GM21528 (cell line): ENCODE measurements at regions not wholly inside any gene's neighbourhood (a gene's known extent, or its start where the extent isn't known, plus 50 kb on each side); places are given as distances from the start of the nearest gene placed in this dataset.

Experiments
- ATAC-seq: cut with Tn5 transposase; IDR thresholded peaks from one replicate; pipeline ENCODE4 v1.9.1; 2021; ENCODE audit warnings: mild to moderate bottlenecking, moderate library complexity; ENCODE audit not compliant: unreplicated experiment, low FRiP score

GRCh38 chr13:89965252-89965651 lies 1382.2 kb upstream of the MIR17HG start:
- no peak for ATAC-seq

- ATAC-seq, result no peak
Observed at GRCh38 chr13:89966524-89966923, 1381.0 kb upstream of the MIR17HG start.

GRCh38 chr13:89967701-89968100 lies 1379.8 kb upstream of the MIR17HG start:
- no peak for ATAC-seq

GRCh38 chr13:89968470-89968869 lies 1379.0 kb upstream of the MIR17HG start:
- ATAC-seq, result no peak

GRCh38 chr13:89970353-89970709 lies 1377.2 kb upstream of the MIR17HG start:
- ATAC-seq, result no peak

GRCh38 chr13:89977203-89977602 lies 1370.3 kb upstream of the MIR17HG start:
- no peak for ATAC-seq

- no peak for ATAC-seq
Observed at GRCh38 chr13:89980896-89981295, 1366.6 kb upstream of the MIR17HG start.

- no peak for ATAC-seq
Observed at GRCh38 chr13:89982407-89983095, 1364.9 kb upstream of the MIR17HG start.

- ATAC-seq, result no peak
Observed at GRCh38 chr13:89988206-89988605, 1359.3 kb upstream of the MIR17HG start.

- no peak for ATAC-seq
Observed at GRCh38 chr13:90003566-90003965, 1343.9 kb upstream of the MIR17HG start.

- no peak for ATAC-seq
Observed at GRCh38 chr13:90008707-90009149, 1338.8 kb upstream of the MIR17HG start.

- ATAC-seq, result no peak
Observed at GRCh38 chr13:90014038-90014437, 1333.4 kb upstream of the MIR17HG start.

- no peak for ATAC-seq
Observed at GRCh38 chr13:90015565-90016507, 1331.7 kb upstream of the MIR17HG start.

- no peak for ATAC-seq
Observed at GRCh38 chr13:90016688-90017087, 1330.8 kb upstream of the MIR17HG start.

GRCh38 chr13:90020536-90021070 lies 1326.9 kb upstream of the MIR17HG start:
- no peak for ATAC-seq

GRCh38 chr13:90027409-90027808 lies 1320.1 kb upstream of the MIR17HG start:
- no peak for ATAC-seq

GRCh38 chr13:90032313-90032712 lies 1315.2 kb upstream of the MIR17HG start:
- no peak for ATAC-seq

GRCh38 chr13:90032841-90033493 lies 1314.5 kb upstream of the MIR17HG start:
- no peak for ATAC-seq

- ATAC-seq, result no peak
Observed at GRCh38 chr13:90039516-90039915, 1308.0 kb upstream of the MIR17HG start.

GRCh38 chr13:90047600-90047999 lies 1299.9 kb upstream of the MIR17HG start:
- ATAC-seq, result no peak
